ENCODE measurements at regions not wholly inside any gene's neighbourhood (a gene's known extent, or its start where the extent isn't known, plus 50 kb on each side); places are given as distances from the start of the nearest gene placed in this dataset.

DNA sequence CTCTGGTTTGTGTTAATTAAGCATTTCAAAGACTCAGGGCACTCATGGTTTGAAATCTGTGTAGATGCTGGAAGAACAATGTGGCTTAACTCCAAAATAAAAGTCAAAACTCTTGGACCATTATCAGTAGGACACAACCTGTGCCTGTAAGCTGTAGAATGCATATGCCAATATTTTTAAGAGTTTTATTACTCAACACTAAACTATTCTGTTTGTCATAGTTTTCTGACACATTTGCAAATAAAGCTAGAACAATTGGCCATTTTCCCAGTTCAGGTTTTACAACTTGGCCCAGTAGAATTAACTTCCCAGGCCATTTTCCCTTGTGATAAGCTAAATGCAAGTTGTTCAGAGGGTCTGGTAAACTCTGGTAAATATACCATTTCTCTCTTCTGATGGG, 713.1 kb downstream of the CBLN2 start:
- H3K27me3 Mint-ChIP-seq (ENCODE audit: unreplicated experiment): no peaks in the 10 kb centered on the region
- DNase-seq: no peak
- no peaks in the 10 kb centered on the region for H3K4me1 Mint-ChIP-seq (ENCODE audit: low read depth, unreplicated experiment)
- no peaks in the 10 kb centered on the region for H3K36me3 Mint-ChIP-seq (ENCODE audit: unreplicated experiment)
- no peak overlapping the region for H3K4me3 Mint-ChIP-seq (ENCODE audit: unreplicated experiment)
- H3K9me3 Mint-ChIP-seq (ENCODE audit: unreplicated experiment): no peaks in the 10 kb centered on the region
- TF ChIP-seq, protein P1, sequence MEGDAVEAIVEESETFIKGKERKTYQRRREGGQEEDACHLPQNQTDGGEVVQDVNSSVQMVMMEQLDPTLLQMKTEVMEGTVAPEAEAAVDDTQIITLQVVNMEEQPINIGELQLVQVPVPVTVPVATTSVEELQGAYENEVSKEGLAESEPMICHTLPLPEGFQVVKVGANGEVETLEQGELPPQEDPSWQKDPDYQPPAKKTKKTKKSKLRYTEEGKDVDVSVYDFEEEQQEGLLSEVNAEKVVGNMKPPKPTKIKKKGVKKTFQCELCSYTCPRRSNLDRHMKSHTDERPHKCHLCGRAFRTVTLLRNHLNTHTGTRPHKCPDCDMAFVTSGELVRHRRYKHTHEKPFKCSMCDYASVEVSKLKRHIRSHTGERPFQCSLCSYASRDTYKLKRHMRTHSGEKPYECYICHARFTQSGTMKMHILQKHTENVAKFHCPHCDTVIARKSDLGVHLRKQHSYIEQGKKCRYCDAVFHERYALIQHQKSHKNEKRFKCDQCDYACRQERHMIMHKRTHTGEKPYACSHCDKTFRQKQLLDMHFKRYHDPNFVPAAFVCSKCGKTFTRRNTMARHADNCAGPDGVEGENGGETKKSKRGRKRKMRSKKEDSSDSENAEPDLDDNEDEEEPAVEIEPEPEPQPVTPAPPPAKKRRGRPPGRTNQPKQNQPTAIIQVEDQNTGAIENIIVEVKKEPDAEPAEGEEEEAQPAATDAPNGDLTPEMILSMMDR (IDR thresholded peaks at IDR 0.05; ENCODE audit: partially characterized antibody, unreplicated experiment): no peak
- no peak overlapping the region for H3K27ac Mint-ChIP-seq (ENCODE audit: unreplicated experiment)

DNA sequence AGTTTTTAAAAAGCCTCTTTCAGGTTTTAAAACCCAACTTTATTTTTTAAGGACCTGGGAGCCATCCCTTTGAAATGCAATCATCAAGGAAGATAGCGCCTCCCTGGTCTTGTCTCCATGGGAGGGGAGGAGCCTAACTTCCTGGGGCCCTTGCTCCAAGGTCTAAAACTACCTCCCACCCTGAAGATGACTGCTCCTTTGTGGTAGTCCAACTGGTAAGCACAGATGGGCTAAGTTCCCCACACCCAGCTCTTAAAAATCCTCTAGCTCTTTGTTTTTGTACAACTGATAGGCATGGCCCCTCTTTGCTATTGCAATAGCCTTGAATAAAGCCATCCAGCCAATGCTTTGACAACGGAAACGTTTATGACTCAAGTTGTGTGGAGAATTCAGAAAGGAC, 716.8 kb downstream of the CBLN2 start:
- no peak overlapping the region for H3K4me3 Mint-ChIP-seq (ENCODE audit: unreplicated experiment)
- TF ChIP-seq, protein P1 (IDR thresholded peaks at IDR 0.05; ENCODE audit: partially characterized antibody, unreplicated experiment): no peak

DNA sequence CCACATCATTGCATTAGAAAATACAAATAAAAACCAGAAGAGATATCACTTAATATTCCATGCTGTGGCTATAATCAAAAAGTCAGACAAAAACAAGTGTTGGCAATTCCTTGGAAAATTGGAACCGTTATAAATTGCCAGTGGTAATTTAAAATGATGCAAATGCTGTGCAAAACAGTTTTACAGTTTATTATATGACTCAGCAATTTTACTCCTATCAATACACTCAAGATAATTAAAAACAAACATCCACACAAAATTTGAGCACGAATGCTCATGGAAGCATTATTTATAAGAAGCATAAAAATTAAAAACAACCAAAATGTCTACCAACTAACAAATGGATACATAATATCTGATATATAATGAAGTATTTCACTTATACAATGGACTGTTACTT, 728.8 kb downstream of the CBLN2 start:
- no peak for DNase-seq
- Mint-ChIP-seq H3K9me3 (ENCODE audit: unreplicated experiment) (no peaks in the 10 kb centered on the region), H3K27me3 (ENCODE audit: unreplicated experiment) (no peaks in the 10 kb centered on the region), H3K27ac (ENCODE audit: unreplicated experiment) (no peak overlapping the region), H3K36me3 (ENCODE audit: unreplicated experiment) (no peaks in the 10 kb centered on the region), H3K4me1 (ENCODE audit: low read depth, unreplicated experiment) (peaks cover 4% of the 10 kb centered on the region), H3K4me3 (ENCODE audit: unreplicated experiment) (no peak overlapping the region)
- TF ChIP-seq, protein P1 (IDR thresholded peaks at IDR 0.05; ENCODE audit: partially characterized antibody, unreplicated experiment): no peak

More for the DNA sequence above, 716.8 kb downstream of the CBLN2 start:
- no peaks in the 10 kb centered on the region for H3K27me3 Mint-ChIP-seq (ENCODE audit: unreplicated experiment)
- no peaks in the 10 kb centered on the region for H3K9me3 Mint-ChIP-seq (ENCODE audit: unreplicated experiment)
- H3K27ac Mint-ChIP-seq (ENCODE audit: unreplicated experiment): no peak overlapping the region
- no peaks in the 10 kb centered on the region for H3K4me1 Mint-ChIP-seq (ENCODE audit: low read depth, unreplicated experiment)
- DNase-seq: no peak
- H3K36me3 Mint-ChIP-seq (ENCODE audit: unreplicated experiment): no peaks in the 10 kb centered on the region

DNA sequence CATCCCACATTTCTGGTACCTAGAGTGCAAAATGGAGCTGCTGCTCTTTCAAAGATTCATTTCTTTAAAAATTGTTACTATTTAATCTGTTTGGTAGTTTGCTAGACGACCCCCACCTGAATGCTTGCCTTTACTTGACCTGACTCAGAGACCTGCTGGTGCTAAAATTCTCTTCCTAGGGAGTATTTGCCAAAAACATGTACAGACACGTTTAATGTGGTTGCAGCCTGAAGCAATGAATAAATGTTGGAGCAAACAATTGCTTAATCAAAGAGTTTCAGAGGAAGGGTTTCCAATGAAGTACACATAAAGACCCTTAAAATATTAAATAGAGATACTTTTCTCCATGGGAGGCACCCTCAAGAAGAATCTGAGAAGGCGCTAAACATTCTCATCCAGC, 734.4 kb downstream of the CBLN2 start:
- DNase-seq: no peak
- H3K4me1 Mint-ChIP-seq (ENCODE audit: low read depth, unreplicated experiment): peaks cover 6% of the 10 kb centered on the region
- TF ChIP-seq, protein P1 (IDR thresholded peaks at IDR 0.05; ENCODE audit: partially characterized antibody, unreplicated experiment): no peak
- no peak overlapping the region for H3K27ac Mint-ChIP-seq (ENCODE audit: unreplicated experiment)
- no peak overlapping the region for H3K4me3 Mint-ChIP-seq (ENCODE audit: unreplicated experiment)
- H3K36me3 Mint-ChIP-seq (ENCODE audit: unreplicated experiment): no peaks in the 10 kb centered on the region
- H3K27me3 Mint-ChIP-seq (ENCODE audit: unreplicated experiment): no peaks in the 10 kb centered on the region
- H3K9me3 Mint-ChIP-seq (ENCODE audit: unreplicated experiment): no peaks in the 10 kb centered on the region

GRCh38 chr18:71808616-71809015, 735.5 kb downstream of the CBLN2 start:
- H3K9me3 Mint-ChIP-seq (ENCODE audit: unreplicated experiment): no peaks in the 10 kb centered on the region
- H3K36me3 Mint-ChIP-seq (ENCODE audit: unreplicated experiment): no peaks in the 10 kb centered on the region
- TF ChIP-seq, protein P1 (IDR thresholded peaks at IDR 0.05; ENCODE audit: partially characterized antibody, unreplicated experiment): no peak
- no peaks in the 10 kb centered on the region for H3K27me3 Mint-ChIP-seq (ENCODE audit: unreplicated experiment)
- peaks cover 6% of the 10 kb centered on the region for H3K4me1 Mint-ChIP-seq (ENCODE audit: low read depth, unreplicated experiment)
- no peak overlapping the region for H3K4me3 Mint-ChIP-seq (ENCODE audit: unreplicated experiment)
- H3K27ac Mint-ChIP-seq (ENCODE audit: unreplicated experiment): no peak overlapping the region
- DNase-seq: no peak
